ENCODE measurements at regions not wholly inside any gene's neighbourhood (a gene's known extent, or its start where the extent isn't known, plus 50 kb on each side); places are given as distances from the start of the nearest gene placed in this dataset.

DNA sequence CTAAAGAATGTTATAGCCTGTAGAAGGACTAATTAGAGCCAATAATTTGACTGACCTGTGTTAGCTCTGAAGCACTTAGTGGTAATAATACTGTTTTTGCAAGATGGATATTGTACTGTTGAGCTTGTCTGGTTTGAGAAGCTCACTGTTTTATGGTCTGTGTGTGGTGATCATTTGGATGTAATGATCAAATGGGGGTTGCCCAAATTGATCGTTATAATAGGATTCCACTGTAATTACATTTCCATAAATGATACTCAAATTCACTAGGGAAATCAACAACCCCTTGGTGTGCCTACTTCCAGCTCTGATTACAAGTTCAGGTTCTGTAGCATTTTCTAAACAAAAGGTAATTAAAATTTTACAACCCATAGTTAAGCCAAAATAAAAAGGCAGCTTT, 971.4 kb downstream of the TTLL7 start:
- TF ChIP-seq, protein P1, sequence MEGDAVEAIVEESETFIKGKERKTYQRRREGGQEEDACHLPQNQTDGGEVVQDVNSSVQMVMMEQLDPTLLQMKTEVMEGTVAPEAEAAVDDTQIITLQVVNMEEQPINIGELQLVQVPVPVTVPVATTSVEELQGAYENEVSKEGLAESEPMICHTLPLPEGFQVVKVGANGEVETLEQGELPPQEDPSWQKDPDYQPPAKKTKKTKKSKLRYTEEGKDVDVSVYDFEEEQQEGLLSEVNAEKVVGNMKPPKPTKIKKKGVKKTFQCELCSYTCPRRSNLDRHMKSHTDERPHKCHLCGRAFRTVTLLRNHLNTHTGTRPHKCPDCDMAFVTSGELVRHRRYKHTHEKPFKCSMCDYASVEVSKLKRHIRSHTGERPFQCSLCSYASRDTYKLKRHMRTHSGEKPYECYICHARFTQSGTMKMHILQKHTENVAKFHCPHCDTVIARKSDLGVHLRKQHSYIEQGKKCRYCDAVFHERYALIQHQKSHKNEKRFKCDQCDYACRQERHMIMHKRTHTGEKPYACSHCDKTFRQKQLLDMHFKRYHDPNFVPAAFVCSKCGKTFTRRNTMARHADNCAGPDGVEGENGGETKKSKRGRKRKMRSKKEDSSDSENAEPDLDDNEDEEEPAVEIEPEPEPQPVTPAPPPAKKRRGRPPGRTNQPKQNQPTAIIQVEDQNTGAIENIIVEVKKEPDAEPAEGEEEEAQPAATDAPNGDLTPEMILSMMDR (conservative IDR thresholded peaks at IDR 0.05; ENCODE audit: low read depth, low read length): no peak
- no peak for TF ChIP-seq EZH2 (IDR thresholded peaks at IDR 0.05; ENCODE audit: borderline replicate concordance, low read depth, low read length, poor library complexity, severe bottlenecking)
- no peak for DNase-seq (ENCODE audit: low spot score)
- no peak overlapping the region for H3K4me3 ChIP-seq (ENCODE audit: low read depth, low read length, poor library complexity, severe bottlenecking)
- CTCF ChIA-PET: no interaction called here
- no peaks in the 10 kb centered on the region for H3K9me3 ChIP-seq (ENCODE audit: low read depth, low read length, poor library complexity, severe bottlenecking)
- no peaks in the 10 kb centered on the region for H3K27me3 ChIP-seq (replicated peaks; ENCODE audit: insufficient read depth, low read depth, low read length, poor library complexity)
- H3K36me3 ChIP-seq (ENCODE audit: insufficient read depth, low read length, poor library complexity, severe bottlenecking): no peaks in the 10 kb centered on the region
- POLR2A ChIA-PET (ENCODE audit: low non-redundant PET): no interaction called here
- intact Hi-C loops (cut with micrococcal nuclease; ENCODE audit: unreplicated experiment): no loop called here
- no peaks in the 10 kb centered on the region for H3K4me1 ChIP-seq (ENCODE audit: insufficient read depth, low read length, poor library complexity, severe bottlenecking)
- H3K27ac ChIP-seq (ENCODE audit: low read depth, low read length, poor library complexity, severe bottlenecking): no peak overlapping the region
- no TSS peak for BruUV-seq (replicated peaks)

DNA sequence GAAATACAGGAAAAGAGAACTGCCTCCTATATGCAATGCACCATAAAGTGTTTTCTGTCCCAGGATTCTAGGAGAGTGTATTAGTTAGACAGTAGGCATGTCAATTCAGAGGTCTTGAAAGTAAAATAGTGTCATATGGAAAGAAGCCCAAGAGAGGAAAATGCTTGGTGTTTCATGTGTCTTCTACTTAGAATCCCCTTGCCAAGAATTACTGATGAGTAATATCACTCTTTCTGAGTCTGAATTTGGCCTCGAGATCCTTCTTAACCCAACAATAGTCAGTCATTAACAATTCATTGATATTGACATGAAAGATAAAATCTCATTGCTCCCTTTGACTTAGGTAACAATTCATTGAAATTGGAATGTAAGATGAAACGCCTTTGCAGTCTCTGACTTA, 972.2 kb downstream of the TTLL7 start:
- H3K4me3 ChIP-seq (ENCODE audit: low read depth, low read length, poor library complexity, severe bottlenecking): no peak overlapping the region
- TF ChIP-seq, protein P1 (conservative IDR thresholded peaks at IDR 0.05; ENCODE audit: low read depth, low read length): no peak
- no peak for TF ChIP-seq EZH2 (IDR thresholded peaks at IDR 0.05; ENCODE audit: borderline replicate concordance, low read depth, low read length, poor library complexity, severe bottlenecking)
- no peaks in the 10 kb centered on the region for H3K27me3 ChIP-seq (replicated peaks; ENCODE audit: insufficient read depth, low read depth, low read length, poor library complexity)
- H3K4me1 ChIP-seq (ENCODE audit: insufficient read depth, low read length, poor library complexity, severe bottlenecking): no peaks in the 10 kb centered on the region
- DNase-seq (ENCODE audit: low spot score): no peak
- H3K9me3 ChIP-seq (ENCODE audit: low read depth, low read length, poor library complexity, severe bottlenecking): no peaks in the 10 kb centered on the region
- no peak overlapping the region for H3K27ac ChIP-seq (ENCODE audit: low read depth, low read length, poor library complexity, severe bottlenecking)
- intact Hi-C loops (cut with micrococcal nuclease; ENCODE audit: unreplicated experiment): no loop called here
- BruUV-seq (replicated peaks): no TSS peak
- no peaks in the 10 kb centered on the region for H3K36me3 ChIP-seq (ENCODE audit: insufficient read depth, low read length, poor library complexity, severe bottlenecking)
- CTCF ChIA-PET: no interaction called here
- POLR2A ChIA-PET (ENCODE audit: low non-redundant PET): no interaction called here

DNA sequence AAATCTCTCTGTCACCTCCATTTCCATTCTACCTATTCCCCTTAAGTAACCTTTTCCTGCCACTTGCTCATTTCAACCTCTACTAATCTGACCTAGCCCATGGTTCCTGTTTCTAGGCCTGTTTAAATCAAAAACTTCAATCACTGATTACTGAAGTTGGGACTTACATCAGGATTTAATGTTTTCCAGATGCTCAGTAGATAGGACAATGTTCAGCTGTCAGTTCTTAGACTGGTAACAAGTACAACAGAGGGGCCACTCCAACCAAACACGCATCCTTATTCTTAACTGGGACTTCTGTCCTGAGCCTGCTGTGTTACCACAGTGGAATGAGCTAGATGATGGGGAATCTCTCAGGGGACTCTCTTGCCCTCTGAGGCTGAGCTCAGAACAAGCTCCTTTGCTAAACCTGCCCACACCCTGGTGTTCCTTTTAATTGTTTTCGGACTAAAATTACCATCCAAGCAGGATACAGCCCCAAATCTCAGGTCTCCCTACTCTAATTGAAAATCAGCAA, 974.6 kb downstream of the TTLL7 start:
- TF ChIP-seq EZH2 (IDR thresholded peaks at IDR 0.05; ENCODE audit: borderline replicate concordance, low read depth, low read length, poor library complexity, severe bottlenecking): no peak
- TF ChIP-seq, protein P1 (conservative IDR thresholded peaks at IDR 0.05; ENCODE audit: low read depth, low read length): no peak
- ChIA-PET POLR2A (ENCODE audit: low non-redundant PET) (no interaction called here), CTCF (no interaction called here)
- BruUV-seq (replicated peaks): no TSS peak
- Histone ChIP-seq H3K9me3 (ENCODE audit: low read depth, low read length, poor library complexity, severe bottlenecking) (no peaks in the 10 kb centered on the region), H3K4me3 (ENCODE audit: low read depth, low read length, poor library complexity, severe bottlenecking) (no peak overlapping the region), H3K4me1 (ENCODE audit: insufficient read depth, low read length, poor library complexity, severe bottlenecking) (no peaks in the 10 kb centered on the region), H3K27me3 (replicated peaks; ENCODE audit: insufficient read depth, low read depth, low read length, poor library complexity) (no peaks in the 10 kb centered on the region), H3K27ac (ENCODE audit: low read depth, low read length, poor library complexity, severe bottlenecking) (no peak overlapping the region), H3K36me3 (ENCODE audit: insufficient read depth, low read length, poor library complexity, severe bottlenecking) (no peaks in the 10 kb centered on the region)
- intact Hi-C loops (cut with micrococcal nuclease; ENCODE audit: unreplicated experiment): no loop called here
- DNase-seq (ENCODE audit: low spot score): no peak

All from A673 (cell line).